HG02840 (cell line): ENCODE measurements at regions not wholly inside any gene's neighbourhood (a gene's known extent, or its start where the extent isn't known, plus 50 kb on each side); places are given as distances from the start of the nearest gene placed in this dataset.
"Not testable (repeated sequence)": the region's sequence is repeated elsewhere in the genome, so short reads cannot be mapped to it uniquely, and the experiment has no call there.

ENCODE experiments used
- ATAC-seq: cut with Tn5 transposase; IDR thresholded peaks from one replicate; pipeline ENCODE4 v1.9.1; 2021; ENCODE audit warnings: mild to moderate bottlenecking, moderate library complexity, moderate number of reproducible peaks; ENCODE audit not compliant: unreplicated experiment, low FRiP score

DNA sequence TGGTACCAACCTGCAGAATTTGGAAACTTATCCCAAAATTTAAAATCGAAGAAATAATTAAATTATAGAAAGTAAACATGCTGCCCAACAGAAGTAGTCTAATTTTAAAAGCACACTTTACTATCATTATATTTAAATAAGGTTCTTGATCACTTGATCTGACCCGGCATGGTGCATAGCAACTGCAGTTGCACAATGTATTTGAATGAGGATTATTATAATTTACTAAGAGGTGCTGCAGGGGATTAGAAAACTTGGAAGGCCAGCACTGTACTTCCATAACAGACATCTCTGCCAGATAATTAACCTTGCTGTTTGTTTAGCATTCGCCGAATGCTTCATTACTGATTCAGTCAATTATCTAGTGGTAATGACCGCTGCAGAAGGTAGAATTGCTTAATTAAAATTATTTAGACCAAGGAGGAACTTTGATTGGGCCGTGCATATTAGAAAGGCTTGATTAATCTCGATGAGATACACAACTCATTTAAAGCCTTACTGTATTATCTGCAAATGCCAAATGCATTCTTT, 971.6 kb downstream of the ZPLD1 start:
- no peak for ATAC-seq

DNA sequence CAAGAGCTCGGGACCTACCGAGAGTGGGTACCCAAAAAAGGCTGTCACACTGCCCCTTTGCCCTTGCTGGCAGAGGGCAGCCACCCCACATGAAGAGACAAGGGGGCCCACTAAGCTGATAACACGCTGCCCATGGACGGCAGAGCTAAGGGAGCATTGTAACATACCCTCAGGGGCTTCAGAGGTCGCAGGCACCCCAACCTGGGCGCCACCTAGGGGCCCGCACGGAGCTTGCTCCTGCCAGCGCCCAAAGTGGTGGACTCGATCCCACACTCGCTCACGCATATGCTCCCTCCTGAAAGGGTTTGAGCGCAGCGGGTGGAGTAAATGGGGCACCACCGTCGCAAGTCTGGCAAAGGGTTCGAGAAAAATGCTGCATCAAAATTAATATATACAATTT, 975.4 kb downstream of the ZPLD1 start:
- ATAC-seq: no peak

DNA sequence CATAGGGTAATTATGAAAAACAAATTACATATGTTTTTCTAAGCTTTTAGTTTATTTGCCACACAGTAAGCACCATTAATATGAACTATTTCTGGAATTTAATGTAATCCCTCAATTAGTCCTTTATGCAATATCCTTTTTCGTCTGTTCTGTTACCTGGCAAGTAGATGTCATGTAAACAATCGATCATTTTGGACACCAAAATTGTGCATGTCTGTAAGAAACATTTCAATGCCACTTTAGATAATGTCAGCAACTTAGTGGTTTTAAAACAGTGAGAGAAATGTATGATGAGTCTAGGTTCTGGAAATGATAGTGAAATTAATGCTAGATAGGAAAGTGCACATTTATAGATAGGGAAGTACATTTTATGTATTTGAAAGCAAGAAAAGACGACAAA, 986.6 kb downstream of the ZPLD1 start:
- ATAC-seq: no peak

DNA sequence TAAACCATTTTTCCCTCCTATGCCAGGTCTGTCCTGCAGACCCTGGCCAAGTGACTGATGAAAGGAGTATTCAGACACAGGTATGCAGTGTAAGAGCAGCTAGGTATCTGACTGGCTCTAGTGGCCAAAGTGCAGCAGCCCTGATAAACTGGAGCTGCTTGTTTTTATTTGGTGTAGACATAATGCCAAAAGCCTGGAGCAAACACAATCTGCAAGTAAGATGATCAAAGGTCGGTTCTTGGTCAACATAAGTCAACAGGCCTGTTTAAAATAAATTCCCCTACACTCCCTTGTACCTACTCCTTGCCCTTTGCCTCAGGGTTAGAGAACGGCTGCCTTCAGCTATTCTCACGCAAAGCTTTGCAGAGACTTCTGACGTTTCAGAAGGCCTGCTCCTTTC, 1003.1 kb downstream of the ZPLD1 start:
- no peak for ATAC-seq

DNA sequence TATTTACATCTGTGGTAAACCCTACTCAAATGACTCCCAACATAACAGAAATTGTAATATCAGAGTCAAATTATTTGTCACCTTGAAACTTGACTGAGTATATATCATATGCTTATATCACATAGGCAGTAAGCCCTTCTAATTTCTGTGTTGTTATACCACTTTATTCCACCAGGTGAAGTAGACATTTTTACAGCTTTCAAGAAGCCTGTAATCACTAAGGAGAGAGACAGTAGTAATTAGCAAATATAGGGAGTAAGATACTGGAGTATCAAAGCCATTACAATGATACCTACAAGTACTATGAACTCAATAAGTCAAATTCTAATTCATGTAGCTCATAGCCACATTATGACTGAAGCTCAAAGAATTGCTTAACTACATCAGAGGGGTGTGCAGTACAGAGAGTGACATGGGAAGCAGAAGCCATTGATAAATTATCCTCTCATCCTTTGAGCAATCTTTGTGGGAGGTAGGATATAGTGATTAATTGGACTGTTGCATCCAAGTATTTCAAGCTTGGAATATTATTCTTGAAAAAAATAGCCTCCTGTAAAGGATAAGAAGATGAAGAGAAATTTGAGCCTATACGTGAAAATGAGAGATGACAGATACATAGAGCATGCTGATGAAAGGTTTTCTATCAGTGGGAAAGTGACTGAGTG, 1005.9 kb downstream of the ZPLD1 start:
- ATAC-seq: peak; percentile 68

DNA sequence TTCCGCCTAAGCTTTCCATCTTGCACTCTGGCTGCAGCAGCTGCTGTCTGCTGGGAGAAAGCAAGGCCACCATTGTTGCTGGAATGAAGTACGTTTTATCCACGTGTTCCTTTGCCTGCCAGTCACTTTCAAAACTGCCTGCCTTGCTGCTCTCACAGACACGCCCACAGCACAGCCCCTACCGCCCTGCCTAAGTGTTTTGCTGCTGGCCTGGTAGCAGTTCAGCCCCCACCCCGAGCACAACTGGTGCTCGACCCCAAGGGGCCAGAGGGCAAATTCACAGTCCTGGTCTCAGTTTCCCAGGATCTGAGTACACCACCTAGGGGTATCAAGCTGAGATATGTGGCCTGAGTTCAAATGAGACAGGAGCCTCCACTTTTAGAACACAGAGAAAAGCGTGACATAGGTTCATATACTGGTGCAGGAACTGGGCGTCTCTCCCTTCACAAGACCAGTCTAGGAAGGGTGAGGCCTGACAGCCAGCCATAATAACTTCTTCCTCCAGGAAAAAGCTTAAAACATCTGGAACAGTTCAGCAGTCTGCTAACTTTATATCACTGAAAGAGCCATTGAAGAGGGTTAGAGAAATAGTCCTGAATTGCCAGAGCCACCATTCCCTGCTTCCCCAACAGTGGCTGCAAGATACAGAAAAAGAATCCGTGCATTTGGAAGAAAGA, 1012.3 kb downstream of the ZPLD1 start:
- no peak for ATAC-seq

DNA sequence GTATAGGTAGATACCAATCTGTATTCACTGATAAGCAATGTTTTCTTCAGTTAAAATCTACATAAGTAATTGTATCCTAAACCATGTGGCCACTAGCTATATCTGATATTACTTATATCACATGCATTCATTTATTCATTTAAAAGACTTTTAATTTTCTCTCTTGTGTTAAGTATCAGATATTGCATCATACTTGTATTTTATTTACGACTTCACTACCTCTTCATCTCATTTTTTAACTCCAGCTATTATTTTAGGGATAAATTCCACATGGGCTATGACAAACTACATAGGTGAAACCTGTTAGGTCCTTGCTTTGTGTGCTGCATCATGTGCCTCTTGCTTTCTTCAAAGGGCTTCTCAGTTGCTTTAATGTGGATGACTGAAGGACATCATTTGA, 1018.3 kb downstream of the ZPLD1 start:
- no peak for ATAC-seq

DNA sequence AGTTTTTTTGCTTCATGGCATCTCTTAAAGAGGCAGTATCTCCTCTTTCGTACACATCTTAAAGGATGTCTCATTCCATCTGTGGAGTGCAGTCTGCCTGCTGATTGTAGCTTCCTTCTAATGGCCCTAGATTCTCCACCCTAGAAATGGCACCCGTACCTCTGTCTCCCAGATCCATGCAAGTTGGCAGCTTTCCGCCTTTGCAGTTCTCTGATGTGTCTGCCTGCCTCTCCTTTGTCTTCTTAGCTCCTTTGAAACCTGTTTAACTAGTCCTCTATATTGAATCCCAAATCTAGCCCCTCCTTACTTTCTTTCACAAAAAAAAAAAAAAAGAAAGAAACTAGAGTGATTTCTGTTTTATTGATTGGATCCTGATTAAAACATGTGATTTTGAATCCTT, 1025.0 kb downstream of the ZPLD1 start:
- no peak for ATAC-seq

DNA sequence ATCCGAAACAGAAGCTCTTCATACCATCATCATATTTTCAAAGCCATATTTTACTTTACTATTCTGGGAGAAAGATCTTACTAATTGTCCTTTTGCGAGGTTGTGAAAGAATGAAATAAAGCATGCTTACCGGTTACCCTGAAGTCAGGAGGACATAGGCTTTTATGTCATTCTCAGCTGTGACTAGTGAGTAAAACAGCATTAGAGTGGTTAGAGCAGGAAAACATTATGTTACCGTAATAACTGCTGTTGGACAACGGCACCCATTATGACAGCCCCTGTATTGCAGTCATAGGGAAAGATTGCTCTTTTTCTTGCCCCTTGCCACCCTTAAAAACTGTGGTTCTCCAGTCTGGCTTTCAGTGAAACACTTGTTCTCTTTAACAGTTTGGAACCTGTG, 1035.7 kb downstream of the ZPLD1 start:
- no peak for ATAC-seq

DNA sequence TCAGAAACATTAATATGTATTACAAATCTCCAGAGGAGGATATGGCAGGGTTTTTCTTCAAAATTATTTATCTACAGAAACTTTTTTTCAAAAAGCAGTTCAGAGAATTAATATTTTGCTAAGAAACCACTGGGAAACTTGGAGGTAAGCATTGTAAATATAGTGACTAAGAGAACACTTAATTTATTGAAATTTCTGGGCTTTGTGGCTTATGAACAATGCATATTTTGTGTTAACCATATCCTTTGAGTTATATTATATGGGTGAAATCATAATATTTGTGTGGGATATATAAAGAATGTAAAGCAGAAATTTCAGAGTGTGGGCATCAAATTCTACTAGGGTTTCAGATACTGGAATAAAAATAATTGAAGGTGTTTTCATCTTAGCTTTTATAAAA, 1059.2 kb downstream of the ZPLD1 start:
- no peak for ATAC-seq

DNA sequence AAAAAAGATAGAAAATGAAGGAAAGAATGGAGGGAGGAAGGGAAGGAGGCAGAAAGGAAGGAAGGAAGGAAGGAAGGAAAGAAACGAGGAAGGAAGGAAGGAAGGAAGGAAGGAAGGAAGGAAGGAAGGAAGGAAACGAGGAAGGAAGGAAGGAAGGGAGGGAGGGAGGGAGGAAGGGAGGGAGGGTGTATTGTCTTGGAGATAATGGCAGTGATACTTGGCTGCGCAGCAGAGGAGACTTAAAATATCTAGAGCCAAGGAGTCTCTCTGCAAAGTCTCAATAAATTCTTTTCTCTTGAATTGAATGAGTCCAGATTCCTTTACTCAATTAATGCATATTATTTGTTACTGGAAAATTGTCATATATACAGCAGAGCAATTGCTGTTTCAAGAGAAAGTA, 1059.7 kb downstream of the ZPLD1 start:
- ATAC-seq: no peak

DNA sequence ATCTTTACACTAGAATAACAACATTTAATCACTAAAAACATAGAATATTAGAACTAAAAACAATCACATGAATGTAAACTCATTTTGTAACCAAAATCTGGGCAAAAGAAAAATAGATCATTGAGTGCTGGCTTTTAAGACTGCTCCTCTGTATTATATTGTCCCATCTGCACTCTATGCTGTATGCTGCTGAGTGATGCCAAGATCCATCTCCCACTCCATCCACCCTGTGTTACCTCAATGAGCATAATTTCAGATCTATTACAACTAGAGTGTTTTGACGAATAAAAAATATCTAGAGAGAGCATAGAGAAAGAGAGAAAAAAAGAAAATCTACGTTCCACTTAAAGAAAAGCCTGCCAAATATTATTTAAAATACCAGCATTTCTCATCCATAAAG, 1060.4 kb downstream of the ZPLD1 start:
- ATAC-seq: no peak

DNA sequence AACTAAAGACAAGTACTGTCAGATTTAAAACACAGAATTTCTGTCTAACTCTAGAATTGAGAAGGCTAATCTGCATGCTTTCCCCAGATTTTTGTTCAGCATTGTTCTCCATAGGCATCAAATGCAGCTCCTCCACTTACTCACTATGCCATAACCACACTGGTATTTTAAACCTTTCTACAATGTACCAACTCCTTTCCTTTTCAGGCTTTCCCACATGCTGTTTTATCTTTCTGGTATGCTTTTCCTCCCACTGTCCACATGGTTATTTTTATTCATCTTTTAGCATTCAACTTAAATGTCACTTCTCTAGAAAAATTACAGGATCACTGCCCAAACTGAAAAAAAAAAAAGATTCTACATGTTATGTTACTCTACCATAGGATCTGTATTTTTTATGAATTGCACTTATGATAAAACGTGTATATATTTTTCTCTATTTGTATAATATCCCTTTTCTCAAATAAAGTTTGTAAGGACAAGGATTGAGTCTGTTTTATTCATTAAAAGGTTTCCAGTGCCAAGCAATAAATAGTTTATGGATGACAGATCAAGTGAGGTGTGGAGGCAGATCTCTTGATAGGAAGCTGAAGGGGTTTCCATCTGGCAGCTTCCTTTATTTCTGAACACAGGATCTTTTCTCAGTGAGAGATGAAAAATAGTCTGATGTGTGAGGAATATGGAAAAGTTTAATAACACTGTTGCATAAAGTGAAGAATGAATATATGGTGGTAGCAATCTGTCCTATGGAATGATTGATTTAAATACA, 1064.5 kb downstream of the ZPLD1 start:
- ATAC-seq: no peak

DNA sequence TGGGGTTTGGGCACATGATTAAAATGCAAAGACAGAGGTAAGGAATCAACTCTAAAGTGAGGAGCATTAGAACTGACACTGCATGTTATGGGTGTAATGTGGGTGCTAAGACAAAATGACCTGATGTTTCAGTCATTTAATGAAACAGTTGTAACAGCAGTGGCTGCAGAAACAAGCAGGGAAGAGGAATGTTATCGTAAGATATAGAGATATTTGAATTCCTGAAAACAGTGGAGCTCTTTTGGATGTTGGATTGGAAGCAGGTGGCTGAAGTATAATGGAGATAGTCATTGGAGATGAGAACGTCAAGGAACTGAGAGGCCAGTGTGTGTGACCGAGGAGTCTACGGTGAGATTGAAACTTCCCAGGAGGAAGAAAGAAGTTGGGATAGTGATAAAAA, 1065.2 kb downstream of the ZPLD1 start:
- no peak for ATAC-seq

DNA sequence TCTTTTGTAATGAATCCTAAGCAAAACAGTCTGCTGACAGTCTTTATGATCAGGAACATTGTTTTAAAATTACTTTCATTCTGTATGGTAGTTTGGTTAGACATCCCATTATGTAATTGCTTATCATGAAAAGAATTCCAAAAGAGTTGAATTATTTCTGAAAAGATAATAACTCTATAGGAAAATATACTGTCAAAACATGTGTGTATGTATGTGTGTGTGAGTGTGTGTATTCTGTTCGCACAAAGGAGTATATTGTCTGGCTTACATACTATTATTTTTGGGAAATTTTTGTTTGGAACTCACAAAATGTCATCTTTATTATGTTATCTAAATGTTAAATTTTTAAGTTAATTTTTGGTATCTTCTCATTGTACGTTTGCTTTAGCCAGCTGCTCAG, 1075.9 kb downstream of the ZPLD1 start:
- ATAC-seq: no peak

DNA sequence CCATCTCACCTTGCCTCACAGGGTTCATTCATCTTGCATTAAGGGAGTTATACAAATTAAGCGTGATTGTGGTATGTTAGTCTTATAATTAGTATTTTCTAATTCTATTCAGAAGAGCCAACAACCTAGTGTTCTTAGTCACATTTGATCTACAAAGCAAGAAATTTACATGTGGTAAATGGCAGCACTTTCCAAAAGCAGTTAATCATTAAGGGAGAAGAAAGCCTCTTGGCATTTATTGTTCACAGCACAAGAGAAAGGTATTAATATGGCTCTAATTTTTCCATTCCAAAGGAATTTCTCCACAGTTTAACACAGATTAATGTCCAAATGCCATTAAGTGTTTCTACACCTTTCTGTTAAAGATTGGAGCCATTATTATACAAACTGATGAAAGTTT, 1077.1 kb downstream of the ZPLD1 start:
- ATAC-seq: no peak

DNA sequence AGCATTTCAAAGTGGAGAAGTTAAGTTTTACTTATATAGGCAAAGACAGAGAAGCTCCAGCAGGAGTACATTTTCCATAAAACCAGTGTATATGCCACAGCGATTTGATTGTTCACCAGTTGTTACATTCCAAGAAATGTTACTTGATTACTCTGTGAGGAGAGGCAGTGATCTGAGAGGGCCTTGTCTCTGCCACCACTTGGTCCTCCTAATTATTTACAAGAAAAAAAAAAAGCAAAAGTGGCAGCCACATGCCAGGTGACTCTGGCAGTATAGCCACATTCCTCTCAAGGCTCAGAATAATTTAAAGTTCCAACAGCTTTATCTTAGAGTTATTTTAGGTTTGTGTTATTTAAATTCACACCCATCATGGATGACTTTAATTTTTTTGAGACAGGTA, 1077.8 kb downstream of the ZPLD1 start:
- ATAC-seq: no peak

DNA sequence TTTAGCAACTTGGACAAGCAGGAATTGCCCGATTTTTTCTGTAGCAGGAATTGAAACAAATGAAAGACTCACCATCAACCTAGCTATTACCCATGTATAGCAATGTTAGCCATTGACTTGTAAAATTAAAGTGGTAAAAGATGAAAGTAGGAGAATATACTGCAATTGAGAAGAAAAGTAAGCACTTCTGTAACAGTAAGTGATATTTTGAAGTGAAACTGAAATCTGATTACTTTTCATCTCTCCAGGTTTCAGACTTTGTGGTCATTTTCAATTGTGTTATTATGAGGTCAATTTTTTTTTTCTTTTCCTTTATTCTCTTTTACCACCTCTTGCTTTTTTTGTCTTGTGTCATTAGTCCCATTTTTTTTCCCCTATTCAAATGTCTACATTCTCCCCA, 1078.2 kb downstream of the ZPLD1 start:
- no peak for ATAC-seq

DNA sequence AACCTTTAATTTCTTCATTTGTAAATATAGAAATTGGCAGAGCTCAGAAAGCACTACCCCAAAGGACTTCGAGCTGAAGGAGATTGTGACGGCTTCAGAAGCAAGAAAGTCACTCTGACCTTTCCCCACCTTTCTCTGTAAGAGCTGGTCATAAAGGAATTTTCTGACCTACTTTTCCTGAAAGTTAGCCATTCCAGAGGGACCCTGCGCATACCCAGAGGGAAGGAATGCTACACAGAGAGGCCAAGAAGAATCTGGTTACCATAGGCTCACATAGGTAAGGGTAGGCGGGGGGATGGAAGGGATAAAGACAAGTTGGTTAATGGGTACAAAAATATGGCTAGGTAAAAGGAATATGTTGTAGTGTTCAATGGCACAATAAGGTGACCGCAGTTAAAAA, 1080.3 kb downstream of the ZPLD1 start:
- ATAC-seq: no peak

DNA sequence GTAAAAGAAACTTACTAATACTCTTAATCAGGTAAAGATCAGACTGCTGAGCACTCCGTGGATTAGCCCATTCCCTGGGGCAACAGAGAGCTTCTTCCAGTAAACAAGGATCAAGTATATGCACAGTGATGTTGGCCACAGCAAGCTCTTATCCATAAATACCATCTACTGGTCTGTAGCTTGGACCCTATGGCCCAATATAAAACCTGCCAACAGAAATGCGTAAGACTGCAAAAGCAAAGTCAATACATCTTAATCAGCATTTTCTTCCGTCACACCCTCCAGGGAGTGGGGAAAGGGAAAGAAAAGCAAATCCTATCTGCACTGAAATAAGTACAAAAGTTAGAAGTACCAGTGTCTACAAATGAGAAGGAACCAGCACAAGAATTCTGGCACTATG, 1082.1 kb downstream of the ZPLD1 start:
- no peak for ATAC-seq

DNA sequence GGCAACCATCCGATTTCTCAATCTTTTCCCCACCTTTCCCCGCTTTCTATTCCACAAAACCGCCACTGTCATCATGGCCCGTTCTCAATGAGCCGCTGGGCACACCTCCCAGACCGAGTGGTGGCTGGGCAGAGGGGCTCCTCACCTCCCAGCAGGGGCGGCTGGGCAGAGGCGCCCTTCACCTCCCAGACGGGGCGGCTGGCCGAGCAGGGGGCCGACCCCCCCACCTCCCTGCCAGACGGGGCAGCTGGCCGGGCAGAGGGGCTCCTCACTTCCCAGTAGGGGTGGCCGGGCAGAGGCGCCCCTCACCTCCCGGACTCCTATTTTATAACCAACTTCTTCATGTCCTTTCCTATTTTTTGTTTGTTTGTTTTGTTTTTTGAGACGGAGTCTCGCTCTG, 1096.5 kb downstream of the ZPLD1 start:
- ATAC-seq: not testable (repeated sequence)

DNA sequence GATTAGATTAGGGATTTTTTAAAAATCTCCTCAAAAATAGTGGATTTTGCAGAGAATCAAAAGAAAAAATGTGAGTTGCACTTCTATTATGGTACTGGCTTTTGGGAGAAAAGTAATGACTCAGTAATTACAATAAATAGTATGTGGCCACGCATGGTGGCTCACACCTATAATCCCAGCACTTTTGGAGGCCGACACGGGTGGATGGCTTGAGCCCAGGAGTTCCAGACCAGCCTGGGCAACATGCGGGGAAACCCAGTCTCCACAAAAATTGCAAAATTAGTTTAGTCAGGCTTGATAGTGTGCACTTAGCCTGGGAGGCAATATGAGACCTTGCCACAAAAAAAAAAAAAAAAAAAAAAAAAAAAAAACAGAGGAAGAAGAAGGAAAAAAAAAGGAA, 1098.2 kb downstream of the ZPLD1 start:
- no peak for ATAC-seq
